ENCODE measurements at regions not wholly inside any gene's neighbourhood (a gene's known extent, or its start where the extent isn't known, plus 50 kb on each side); places are given as distances from the start of the nearest gene placed in this dataset.

GRCh38 chr19:27733551-27734266, 1479.2 kb downstream of the UQCRFS1 start:
- H3K4me1 Mint-ChIP-seq (ENCODE audit: insufficient read depth, unreplicated experiment), result no peaks in the 10 kb centered on the region
- intact Hi-C loops (cut with micrococcal nuclease), result no loop called here
- H3K4me3 Mint-ChIP-seq (ENCODE audit: unreplicated experiment), result no peak overlapping the region
- peaks cover 4% of the 10 kb centered on the region for H3K9me3 Mint-ChIP-seq (ENCODE audit: unreplicated experiment)
- no peak for TF ChIP-seq CTCF (IDR thresholded peaks at IDR 0.05; ENCODE audit: unreplicated experiment)
- H3K36me3 Mint-ChIP-seq (ENCODE audit: insufficient read depth, unreplicated experiment), result peaks cover 33% of the 10 kb centered on the region
- ChIA-PET CTCF (no interaction called here), POLR2A (no interaction called here)
- no peaks in the 10 kb centered on the region for H3K27me3 Mint-ChIP-seq (ENCODE audit: insufficient read depth, unreplicated experiment)
- DNase-seq (ENCODE audit: unreplicated experiment), result no peak
- H3K27ac Mint-ChIP-seq (ENCODE audit: low read depth, unreplicated experiment), result no peak overlapping the region
- BruUV-seq (replicated peaks), result no TSS peak

GRCh38 chr19:27729332-27729731, 1483.6 kb downstream of the UQCRFS1 start:
- peaks cover 28% of the 10 kb centered on the region for H3K36me3 Mint-ChIP-seq (ENCODE audit: insufficient read depth, unreplicated experiment)
- ChIA-PET POLR2A (interaction anchor here (0.6 kb wide), 1 partner anchor 50 kb away, joined by 3 read pairs; no protein-coding TSS in a partner anchor), CTCF (no interaction called here)
- TF ChIP-seq CTCF (IDR thresholded peaks at IDR 0.05; ENCODE audit: unreplicated experiment), result no peak
- H3K27ac Mint-ChIP-seq (ENCODE audit: low read depth, unreplicated experiment), result no peak overlapping the region
- H3K4me1 Mint-ChIP-seq (ENCODE audit: insufficient read depth, unreplicated experiment), result no peaks in the 10 kb centered on the region
- intact Hi-C loops (cut with micrococcal nuclease), result no loop called here
- no peak for DNase-seq (ENCODE audit: unreplicated experiment)
- H3K27me3 Mint-ChIP-seq (ENCODE audit: insufficient read depth, unreplicated experiment), result no peaks in the 10 kb centered on the region
- BruUV-seq (replicated peaks), result no TSS peak
- no peaks in the 10 kb centered on the region for H3K9me3 Mint-ChIP-seq (ENCODE audit: unreplicated experiment)
- no peak overlapping the region for H3K4me3 Mint-ChIP-seq (ENCODE audit: unreplicated experiment)

- H3K27me3 Mint-ChIP-seq (ENCODE audit: insufficient read depth, unreplicated experiment), result no peaks in the 10 kb centered on the region
- H3K9me3 Mint-ChIP-seq (ENCODE audit: unreplicated experiment), result peaks cover 16% of the 10 kb centered on the region
- intact Hi-C loops (cut with micrococcal nuclease), result no loop called here
- no TSS peak for BruUV-seq (replicated peaks)
- no peak overlapping the region for H3K4me3 Mint-ChIP-seq (ENCODE audit: unreplicated experiment)
- CTCF ChIA-PET, result no interaction called here
- peaks cover 13% of the 10 kb centered on the region for H3K36me3 Mint-ChIP-seq (ENCODE audit: insufficient read depth, unreplicated experiment)
- H3K27ac Mint-ChIP-seq (ENCODE audit: low read depth, unreplicated experiment), result no peak overlapping the region
- DNase-seq (ENCODE audit: unreplicated experiment), result no peak
- H3K4me1 Mint-ChIP-seq (ENCODE audit: insufficient read depth, unreplicated experiment), result no peaks in the 10 kb centered on the region
- TF ChIP-seq CTCF (IDR thresholded peaks at IDR 0.05; ENCODE audit: unreplicated experiment), result no peak
- POLR2A ChIA-PET, result interaction anchor here (0.8 kb wide), 1 partner anchor 16 kb away, joined by 3 read pairs; no protein-coding TSS in a partner anchor
Observed at GRCh38 chr19:27722625-27723024, 1490.3 kb downstream of the UQCRFS1 start.

GRCh38 chr19:27720155-27720554, 1492.8 kb downstream of the UQCRFS1 start:
- no peaks in the 10 kb centered on the region for H3K27me3 Mint-ChIP-seq (ENCODE audit: insufficient read depth, unreplicated experiment)
- no peak for DNase-seq (ENCODE audit: unreplicated experiment)
- ChIA-PET CTCF (no interaction called here), POLR2A (no interaction called here)
- intact Hi-C loops (cut with micrococcal nuclease), result no loop called here
- BruUV-seq (replicated peaks), result no TSS peak
- peaks cover 16% of the 10 kb centered on the region for H3K9me3 Mint-ChIP-seq (ENCODE audit: unreplicated experiment)
- H3K27ac Mint-ChIP-seq (ENCODE audit: low read depth, unreplicated experiment), result no peak overlapping the region
- H3K36me3 Mint-ChIP-seq (ENCODE audit: insufficient read depth, unreplicated experiment), result peaks cover 7% of the 10 kb centered on the region
- no peak for TF ChIP-seq CTCF (IDR thresholded peaks at IDR 0.05; ENCODE audit: unreplicated experiment)
- no peak overlapping the region for H3K4me3 Mint-ChIP-seq (ENCODE audit: unreplicated experiment)
- H3K4me1 Mint-ChIP-seq (ENCODE audit: insufficient read depth, unreplicated experiment), result no peaks in the 10 kb centered on the region
